ENCODE measurements at regions not wholly inside any gene's neighbourhood (a gene's known extent, or its start where the extent isn't known, plus 50 kb on each side); places are given as distances from the start of the nearest gene placed in this dataset.

DNA sequence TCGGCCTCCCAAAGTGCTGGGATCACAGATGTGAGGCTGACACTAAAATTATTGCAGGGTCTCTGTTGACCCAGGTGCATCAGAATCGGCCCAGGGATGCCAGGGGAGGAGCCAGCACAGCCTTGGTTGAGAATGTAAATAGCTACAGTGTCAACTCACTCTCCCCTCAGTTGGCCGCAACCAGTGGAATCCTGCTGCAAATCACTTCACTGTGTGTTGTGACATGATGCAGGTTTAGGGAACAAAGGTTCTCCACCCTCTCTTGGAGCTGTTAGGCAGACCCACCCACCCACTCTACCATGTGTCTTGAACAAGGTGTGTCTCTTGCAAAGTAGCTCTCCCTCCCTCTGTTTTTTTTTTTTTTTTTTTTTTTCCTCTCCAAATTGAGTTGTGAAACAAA lies 60.5 kb upstream of the SOD1 start:
- TF ChIP-seq, protein P1, sequence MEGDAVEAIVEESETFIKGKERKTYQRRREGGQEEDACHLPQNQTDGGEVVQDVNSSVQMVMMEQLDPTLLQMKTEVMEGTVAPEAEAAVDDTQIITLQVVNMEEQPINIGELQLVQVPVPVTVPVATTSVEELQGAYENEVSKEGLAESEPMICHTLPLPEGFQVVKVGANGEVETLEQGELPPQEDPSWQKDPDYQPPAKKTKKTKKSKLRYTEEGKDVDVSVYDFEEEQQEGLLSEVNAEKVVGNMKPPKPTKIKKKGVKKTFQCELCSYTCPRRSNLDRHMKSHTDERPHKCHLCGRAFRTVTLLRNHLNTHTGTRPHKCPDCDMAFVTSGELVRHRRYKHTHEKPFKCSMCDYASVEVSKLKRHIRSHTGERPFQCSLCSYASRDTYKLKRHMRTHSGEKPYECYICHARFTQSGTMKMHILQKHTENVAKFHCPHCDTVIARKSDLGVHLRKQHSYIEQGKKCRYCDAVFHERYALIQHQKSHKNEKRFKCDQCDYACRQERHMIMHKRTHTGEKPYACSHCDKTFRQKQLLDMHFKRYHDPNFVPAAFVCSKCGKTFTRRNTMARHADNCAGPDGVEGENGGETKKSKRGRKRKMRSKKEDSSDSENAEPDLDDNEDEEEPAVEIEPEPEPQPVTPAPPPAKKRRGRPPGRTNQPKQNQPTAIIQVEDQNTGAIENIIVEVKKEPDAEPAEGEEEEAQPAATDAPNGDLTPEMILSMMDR (conservative IDR thresholded peaks at IDR 0.05) = no peak
- no peak for TF ChIP-seq ZFX (IDR thresholded peaks at IDR 0.05)

Measured in C4-2B (cell line).